ENCODE measurements at regions not wholly inside any gene's neighbourhood (a gene's known extent, or its start where the extent isn't known, plus 50 kb on each side); places are given as distances from the start of the nearest gene placed in this dataset.
"Not testable (repeated sequence)": the region's sequence is repeated elsewhere in the genome, so short reads cannot be mapped to it uniquely, and the experiment has no call there.

DNA sequence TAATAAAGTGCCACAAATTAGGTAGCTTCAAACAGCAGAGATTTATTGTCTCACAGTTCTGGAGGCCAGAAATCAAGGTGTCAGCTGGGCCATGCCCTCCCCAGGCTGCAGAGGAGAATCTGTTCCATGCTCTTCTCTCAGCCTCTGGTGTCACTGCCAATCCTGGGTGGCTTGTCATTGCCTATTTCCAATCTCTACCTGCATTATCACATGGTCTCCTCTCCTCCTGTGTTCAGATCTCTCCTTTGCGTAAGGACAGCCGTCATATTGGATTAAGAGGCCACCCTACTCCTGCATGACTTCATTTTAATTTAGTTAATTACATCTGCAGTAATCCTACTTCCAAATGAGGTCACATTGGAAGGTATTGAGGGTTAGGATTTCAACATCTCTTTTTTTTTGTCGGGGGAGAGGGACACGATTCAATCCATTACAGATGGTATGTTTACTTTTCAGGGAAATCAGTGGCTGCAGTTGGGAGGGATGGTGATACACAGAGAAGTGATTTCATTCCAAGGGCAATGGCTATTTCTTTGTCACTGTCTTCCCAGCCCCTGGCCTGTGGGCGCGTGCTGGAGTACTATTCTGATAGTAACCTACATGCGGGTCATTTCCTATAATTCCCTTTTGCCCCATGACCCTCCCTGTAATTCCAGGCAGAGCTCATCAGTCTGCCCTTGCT lies 169.4 kb downstream of the MINAR1 start:
- Mint-ChIP-seq H3K9me3 (ENCODE audit: low read depth) (no peaks in the 10 kb centered on the region), H3K27ac (no peak overlapping the region), H3K27me3 (peaks cover 17% of the 10 kb centered on the region), H3K4me1 (no peaks in the 10 kb centered on the region), H3K36me3 (no peaks in the 10 kb centered on the region), H3K4me3 (no peak overlapping the region)
- no peak for ATAC-seq
- CTCF ChIA-PET = no interaction called here
- no peak for DNase-seq

DNA sequence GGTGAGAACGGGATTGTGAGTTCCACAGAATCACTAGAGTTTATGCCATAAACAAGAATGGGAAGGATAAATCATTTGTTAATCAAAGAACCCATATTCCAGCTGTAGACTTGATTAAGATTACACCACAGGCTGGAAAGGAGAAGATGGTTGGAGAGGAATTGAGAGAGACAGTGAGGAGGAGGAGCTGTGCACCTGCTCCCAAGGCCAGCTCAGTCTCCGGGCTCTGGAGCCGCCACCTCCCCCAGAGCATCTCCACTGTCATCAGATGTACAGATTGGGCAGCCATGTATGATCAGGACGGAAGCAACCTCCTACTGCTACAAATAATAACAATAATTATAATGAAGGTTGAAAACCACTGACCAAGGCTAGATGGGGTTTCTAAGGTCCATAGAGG lies 170.0 kb downstream of the MINAR1 start:
- CTCF ChIA-PET = no interaction called here
- no peak overlapping the region for H3K27ac Mint-ChIP-seq
- no peaks in the 10 kb centered on the region for H3K4me1 Mint-ChIP-seq
- H3K9me3 Mint-ChIP-seq (ENCODE audit: low read depth) = no peaks in the 10 kb centered on the region
- H3K36me3 Mint-ChIP-seq = no peaks in the 10 kb centered on the region
- H3K27me3 Mint-ChIP-seq = peaks cover 17% of the 10 kb centered on the region
- DNase-seq (no peak), ATAC-seq (no peak)
- H3K4me3 Mint-ChIP-seq = no peak overlapping the region

GRCh38 chr15:79602731-79603130 lies 170.6 kb downstream of the MINAR1 start:
- DNase-seq (no peak), ATAC-seq (no peak)
- Mint-ChIP-seq H3K36me3 (no peaks in the 10 kb centered on the region), H3K27me3 (peaks cover 17% of the 10 kb centered on the region), H3K4me1 (no peaks in the 10 kb centered on the region), H3K27ac (no peak overlapping the region), H3K9me3 (ENCODE audit: low read depth) (no peaks in the 10 kb centered on the region), H3K4me3 (no peak overlapping the region)
- CTCF ChIA-PET = interaction anchor here (1.8 kb wide), 1 partner anchor 222 kb away, joined by 4 read pairs; no protein-coding TSS in a partner anchor

DNA sequence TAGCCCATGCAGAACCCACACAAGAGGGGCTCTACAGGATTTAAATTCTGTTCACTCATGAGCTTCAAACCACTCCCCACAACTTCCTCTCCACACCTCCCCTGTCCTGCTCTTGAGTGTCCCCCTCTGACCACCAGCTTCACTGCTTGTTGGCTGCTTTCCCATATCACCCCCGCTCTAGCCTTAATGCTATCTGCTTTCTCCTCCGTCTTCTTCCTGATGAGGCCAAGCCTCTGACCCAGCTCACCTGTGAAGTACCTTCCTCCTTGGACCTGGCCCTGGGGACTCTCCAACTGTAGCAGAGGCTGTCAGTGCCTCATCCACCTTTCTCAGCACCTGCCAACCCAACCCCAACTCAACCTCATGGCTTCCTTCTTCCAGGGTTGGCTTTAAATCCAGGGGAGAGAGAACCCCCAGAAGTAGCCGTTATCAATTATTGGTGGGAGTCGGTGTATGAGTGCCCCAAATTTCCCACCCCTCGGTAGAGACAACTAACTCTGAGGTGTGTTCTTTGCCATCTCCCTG lies 174.8 kb downstream of the MINAR1 start:
- no peaks in the 10 kb centered on the region for H3K9me3 Mint-ChIP-seq (ENCODE audit: low read depth)
- ATAC-seq = no peak
- H3K27ac Mint-ChIP-seq = no peak overlapping the region
- no peak overlapping the region for H3K4me3 Mint-ChIP-seq
- CTCF ChIA-PET = interaction anchor here (1.9 kb wide), 1 partner anchor 10 kb away, joined by 5 read pairs; no protein-coding TSS in a partner anchor
- no peaks in the 10 kb centered on the region for H3K4me1 Mint-ChIP-seq
- peaks cover 14% of the 10 kb centered on the region for H3K27me3 Mint-ChIP-seq
- DNase-seq = no peak
- no peaks in the 10 kb centered on the region for H3K36me3 Mint-ChIP-seq

DNA sequence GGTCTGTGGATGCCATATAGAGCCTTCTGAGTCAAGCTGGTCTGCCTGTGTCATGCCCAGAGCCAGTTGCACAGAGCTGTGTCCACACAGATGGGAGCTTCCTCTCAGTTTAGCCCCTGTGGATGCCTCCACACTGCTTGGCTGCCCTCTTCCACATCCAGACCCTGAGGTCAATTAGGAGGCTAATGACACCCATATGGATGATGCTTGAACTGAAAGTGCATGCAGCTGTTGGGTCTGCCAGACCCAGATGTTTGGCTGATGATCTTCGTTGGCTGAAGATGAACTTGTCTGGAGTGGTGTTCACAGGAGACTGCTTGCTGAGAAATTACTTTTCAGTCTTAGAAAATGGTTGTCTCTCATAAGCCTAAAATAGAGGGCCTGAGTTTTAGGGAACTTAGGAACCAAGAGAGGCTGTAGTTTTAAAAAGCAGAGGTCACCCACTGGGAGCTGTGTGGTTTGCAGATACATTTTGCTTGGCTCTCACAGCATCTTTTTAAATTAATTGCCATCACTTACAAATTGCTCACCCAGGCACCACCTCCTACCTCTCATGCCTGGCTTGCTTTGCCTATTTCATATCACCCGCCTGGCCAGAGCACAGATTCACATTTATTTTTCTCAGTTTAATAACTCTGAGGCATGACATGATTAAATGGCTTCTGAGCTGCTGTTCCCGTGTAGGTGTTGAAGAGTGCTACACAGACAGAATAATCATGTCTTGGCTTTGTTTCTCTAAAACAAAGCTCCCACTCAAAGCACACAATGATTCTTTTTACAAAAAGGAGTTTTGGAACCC lies 176.1 kb downstream of the MINAR1 start:
- ATAC-seq = no peak
- no peaks in the 10 kb centered on the region for H3K4me1 Mint-ChIP-seq
- H3K9me3 Mint-ChIP-seq (ENCODE audit: low read depth) = no peaks in the 10 kb centered on the region
- CTCF ChIA-PET = interaction anchor here (0.9 kb wide), 1 partner anchor 12 kb away, joined by 4 read pairs; no protein-coding TSS in a partner anchor
- no peak for DNase-seq
- no peaks in the 10 kb centered on the region for H3K36me3 Mint-ChIP-seq
- no peak overlapping the region for H3K27ac Mint-ChIP-seq
- H3K4me3 Mint-ChIP-seq = no peak overlapping the region
- H3K27me3 Mint-ChIP-seq = peaks cover 9% of the 10 kb centered on the region

- H3K4me1 Mint-ChIP-seq = no peaks in the 10 kb centered on the region
- no peak overlapping the region for H3K4me3 Mint-ChIP-seq
- H3K27ac Mint-ChIP-seq = no peak overlapping the region
These were observed 177.4 kb downstream of the MINAR1 start for GRCh38 chr15:79609506-79609905.

DNA sequence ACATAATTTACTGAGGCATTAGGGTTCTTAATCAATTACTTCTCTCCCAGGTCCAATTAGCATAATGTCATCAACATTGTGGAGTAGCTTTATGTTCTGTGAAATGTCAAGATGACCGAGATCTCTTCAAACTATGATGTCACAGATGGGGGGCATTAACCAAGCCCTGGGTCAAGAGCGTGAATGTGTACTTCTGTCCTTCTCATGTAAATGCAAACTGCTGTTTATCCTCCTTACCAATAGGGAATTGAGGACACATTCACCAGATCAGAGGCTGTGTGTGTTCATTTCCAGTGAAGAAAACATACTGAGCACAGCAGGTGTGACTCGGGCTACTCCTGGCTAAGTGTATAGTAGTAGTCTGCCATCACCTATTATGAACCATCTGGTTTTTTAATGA lies 177.9 kb downstream of the MINAR1 start:
- Mint-ChIP-seq H3K27ac (no peak overlapping the region), H3K4me1 (no peaks in the 10 kb centered on the region), H3K9me3 (ENCODE audit: low read depth) (no peaks in the 10 kb centered on the region), H3K27me3 (peaks cover 6% of the 10 kb centered on the region), H3K36me3 (no peaks in the 10 kb centered on the region), H3K4me3 (no peak overlapping the region)
- CTCF ChIA-PET = no interaction called here
- DNase-seq = no peak
- ATAC-seq = no peak

More at GRCh38 chr15:79609506-79609905, 177.4 kb downstream of the MINAR1 start:
- CTCF ChIA-PET = no interaction called here
- no peak for DNase-seq
- no peak for ATAC-seq
- H3K36me3 Mint-ChIP-seq = no peaks in the 10 kb centered on the region
- peaks cover 6% of the 10 kb centered on the region for H3K27me3 Mint-ChIP-seq
- H3K9me3 Mint-ChIP-seq (ENCODE audit: low read depth) = no peaks in the 10 kb centered on the region

GRCh38 chr15:79615754-79616153 lies 183.6 kb downstream of the MINAR1 start:
- ATAC-seq (no peak), DNase-seq (no peak)
- CTCF ChIA-PET = no interaction called here
- Mint-ChIP-seq H3K9me3 (ENCODE audit: low read depth) (no peaks in the 10 kb centered on the region), H3K4me3 (no peak overlapping the region), H3K27ac (no peak overlapping the region), H3K4me1 (no peaks in the 10 kb centered on the region), H3K27me3 (peaks cover 18% of the 10 kb centered on the region), H3K36me3 (no peaks in the 10 kb centered on the region)

GRCh38 chr15:79617071-79617470 lies 184.9 kb downstream of the MINAR1 start:
- no peaks in the 10 kb centered on the region for H3K9me3 Mint-ChIP-seq (ENCODE audit: low read depth)
- no peak for ATAC-seq
- no peak for DNase-seq
- H3K4me3 Mint-ChIP-seq = no peak overlapping the region
- H3K36me3 Mint-ChIP-seq = no peaks in the 10 kb centered on the region
- no peaks in the 10 kb centered on the region for H3K4me1 Mint-ChIP-seq
- CTCF ChIA-PET = no interaction called here
- peaks cover 28% of the 10 kb centered on the region for H3K27me3 Mint-ChIP-seq
- H3K27ac Mint-ChIP-seq = no peak overlapping the region

DNA sequence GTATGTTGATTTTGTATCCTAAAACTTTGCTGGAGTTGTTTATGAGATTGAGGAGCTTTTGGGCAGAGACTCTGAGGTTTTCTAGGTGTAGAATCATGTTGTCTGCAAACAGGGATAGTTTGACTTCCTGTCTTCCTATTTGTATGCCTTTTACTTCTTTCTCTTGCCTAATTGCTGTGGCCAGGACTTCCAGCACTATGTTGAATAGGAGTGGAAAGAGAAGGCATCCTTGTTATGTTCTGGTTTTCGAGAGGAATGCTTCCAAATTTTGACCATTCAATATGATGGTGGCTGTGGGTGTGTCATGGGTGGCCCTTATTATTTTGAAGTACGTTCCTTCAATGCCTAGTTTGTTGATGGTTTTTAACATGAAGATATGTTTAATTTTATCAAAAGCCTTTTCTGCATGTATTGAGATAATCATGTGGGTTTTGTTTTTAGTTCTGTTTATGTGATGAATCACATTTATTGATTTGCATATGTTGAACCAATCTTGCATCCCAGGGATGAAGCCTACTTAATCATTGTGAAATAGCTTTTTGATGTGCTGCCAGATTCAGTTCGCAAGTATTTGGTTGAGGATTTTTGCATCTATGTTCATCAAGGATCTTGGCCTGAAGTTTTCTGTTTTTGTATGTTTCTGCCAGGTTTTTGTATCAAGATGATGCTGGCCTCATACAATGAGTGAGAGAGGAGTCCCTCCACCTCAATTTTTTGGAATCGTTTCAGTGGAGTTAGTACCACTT lies 188.1 kb downstream of the MINAR1 start:
- Mint-ChIP-seq H3K9me3 (ENCODE audit: low read depth) (no peaks in the 10 kb centered on the region), H3K36me3 (no peaks in the 10 kb centered on the region), H3K27me3 (peaks cover 42% of the 10 kb centered on the region), H3K4me3 (no peak overlapping the region), H3K4me1 (no peaks in the 10 kb centered on the region), H3K27ac (no peak overlapping the region)
- DNase-seq (no peak), ATAC-seq (no peak)
- CTCF ChIA-PET = no interaction called here

DNA sequence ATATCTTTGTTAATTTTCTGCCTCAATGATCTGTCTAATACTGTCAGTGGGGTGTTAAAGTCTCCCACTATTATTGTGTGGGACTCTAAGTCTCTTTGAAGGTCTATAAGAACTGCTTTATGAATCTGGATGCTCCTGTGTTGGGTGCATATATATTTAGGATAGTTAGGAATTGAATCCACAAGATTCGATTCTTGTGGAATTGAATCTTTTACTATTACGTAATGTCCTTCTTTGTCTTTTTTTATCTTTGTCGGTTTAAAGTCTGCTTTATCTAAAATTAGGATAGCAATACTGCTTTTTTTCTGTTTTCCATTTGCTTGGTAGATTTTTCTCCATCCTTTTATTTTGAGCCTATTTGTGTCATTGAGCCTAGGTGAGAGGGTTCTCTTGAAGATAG lies 189.7 kb downstream of the MINAR1 start:
- H3K4me3 Mint-ChIP-seq; H3K36me3 Mint-ChIP-seq; H3K27ac Mint-ChIP-seq; DNase-seq; H3K9me3 Mint-ChIP-seq (ENCODE audit: low read depth); ATAC-seq; CTCF ChIA-PET; H3K4me1 Mint-ChIP-seq: not testable (repeated sequence)
- H3K27me3 Mint-ChIP-seq = peaks cover 45% of the 10 kb centered on the region

GRCh38 chr15:79623488-79623887 lies 191.4 kb downstream of the MINAR1 start:
- H3K27ac Mint-ChIP-seq = no peak overlapping the region
- no peaks in the 10 kb centered on the region for H3K9me3 Mint-ChIP-seq (ENCODE audit: low read depth)
- CTCF ChIA-PET = interaction anchor here (0.8 kb wide), 1 partner anchor 243 kb away, joined by 3 read pairs; no protein-coding TSS in a partner anchor
- ATAC-seq (no peak), DNase-seq (no peak)
- H3K4me1 Mint-ChIP-seq = no peaks in the 10 kb centered on the region
- H3K36me3 Mint-ChIP-seq = no peaks in the 10 kb centered on the region
- no peak overlapping the region for H3K4me3 Mint-ChIP-seq
- peaks cover 49% of the 10 kb centered on the region for H3K27me3 Mint-ChIP-seq

- ATAC-seq (no peak), DNase-seq (no peak)
- H3K36me3 Mint-ChIP-seq = no peaks in the 10 kb centered on the region
These were observed 197.6 kb downstream of the MINAR1 start for GRCh38 chr15:79629687-79630086.

More at GRCh38 chr15:79629687-79630086, 197.6 kb downstream of the MINAR1 start:
- Mint-ChIP-seq H3K4me3 (no peak overlapping the region), H3K9me3 (ENCODE audit: low read depth) (peaks cover 4% of the 10 kb centered on the region), H3K27me3 (peaks cover 24% of the 10 kb centered on the region), H3K4me1 (no peaks in the 10 kb centered on the region), H3K27ac (no peak overlapping the region)
- CTCF ChIA-PET = no interaction called here
